HG02571 (cell line): ENCODE measurements at regions not wholly inside any gene's neighbourhood (a gene's known extent, or its start where the extent isn't known, plus 50 kb on each side); places are given as distances from the start of the nearest gene placed in this dataset.
"Not testable (repeated sequence)": the region's sequence is repeated elsewhere in the genome, so short reads cannot be mapped to it uniquely, and the experiment has no call there.

ENCODE experiments used
- ATAC-seq: cut with Tn5 transposase; IDR thresholded peaks from one replicate; pipeline ENCODE4 v1.9.1; 2021; ENCODE audit warnings: mild to moderate bottlenecking, moderate library complexity; ENCODE audit not compliant: unreplicated experiment

- ATAC-seq: no peak
Measured at GRCh38 chr16:72464052-72464451, 292.1 kb upstream of the PMFBP1 start.

- no peak for ATAC-seq
Measured at GRCh38 chr16:72458035-72458434, 286.1 kb upstream of the PMFBP1 start.

- no peak for ATAC-seq
Measured at GRCh38 chr16:72457243-72457940, 285.4 kb upstream of the PMFBP1 start.

GRCh38 chr16:72455743-72456659, 284.0 kb upstream of the PMFBP1 start:
- no peak for ATAC-seq

- ATAC-seq: not testable (repeated sequence)
Measured at GRCh38 chr16:72453856-72454255, 281.9 kb upstream of the PMFBP1 start.

GRCh38 chr16:72444696-72445095, 272.7 kb upstream of the PMFBP1 start:
- ATAC-seq: no peak

- no peak for ATAC-seq
Measured at GRCh38 chr16:72443809-72444208, 271.9 kb upstream of the PMFBP1 start.

GRCh38 chr16:72442385-72443158, 270.6 kb upstream of the PMFBP1 start:
- ATAC-seq: no peak

- ATAC-seq: no peak
Measured at GRCh38 chr16:72437891-72438290, 265.9 kb upstream of the PMFBP1 start.

- no peak for ATAC-seq
Measured at GRCh38 chr16:72434159-72434558, 262.2 kb upstream of the PMFBP1 start.

GRCh38 chr16:72430121-72430520, 258.2 kb upstream of the PMFBP1 start:
- no peak for ATAC-seq

GRCh38 chr16:72429671-72430081, 257.7 kb upstream of the PMFBP1 start:
- ATAC-seq: no peak

- ATAC-seq: no peak
Measured at GRCh38 chr16:72428681-72429376, 256.9 kb upstream of the PMFBP1 start.

GRCh38 chr16:72427783-72428331, 255.9 kb upstream of the PMFBP1 start:
- ATAC-seq: no peak

- no peak for ATAC-seq
Measured at GRCh38 chr16:72427051-72427782, 255.3 kb upstream of the PMFBP1 start.

- no peak for ATAC-seq
Measured at GRCh38 chr16:72426386-72426785, 254.4 kb upstream of the PMFBP1 start.

- no peak for ATAC-seq
Measured at GRCh38 chr16:72425571-72426341, 253.8 kb upstream of the PMFBP1 start.

GRCh38 chr16:72424757-72425156, 252.8 kb upstream of the PMFBP1 start:
- ATAC-seq: no peak

- no peak for ATAC-seq
Measured at GRCh38 chr16:72422308-72422897, 250.4 kb upstream of the PMFBP1 start.
